IPS-11a (cell line): ENCODE measurements at regions not wholly inside any gene's neighbourhood (a gene's known extent, or its start where the extent isn't known, plus 50 kb on each side); places are given as distances from the start of the nearest gene placed in this dataset.
"Not testable (repeated sequence)": the region's sequence is repeated elsewhere in the genome, so short reads cannot be mapped to it uniquely, and the experiment has no call there.

Experiments used
- H3K4me3 ChIP-seq: one replicate; pipeline ENCODE4 v1.5.1; 2013; ENCODE audit warnings: low read depth, low read length, control low read depth

- no peak overlapping the region for H3K4me3 ChIP-seq
Observed at GRCh38 chr5:87661784-87662566, 249.2 kb upstream of the CCNH start.

GRCh38 chr5:87653242-87653641 lies 240.5 kb upstream of the CCNH start:
- no peak overlapping the region for H3K4me3 ChIP-seq

- no peak overlapping the region for H3K4me3 ChIP-seq
Observed at GRCh38 chr5:87650284-87650683, 237.6 kb upstream of the CCNH start.

GRCh38 chr5:87649455-87649854 lies 236.7 kb upstream of the CCNH start:
- H3K4me3 ChIP-seq = no peak overlapping the region

GRCh38 chr5:87645224-87645623 lies 232.5 kb upstream of the CCNH start:
- no peak overlapping the region for H3K4me3 ChIP-seq

GRCh38 chr5:87640902-87641301 lies 228.2 kb upstream of the CCNH start:
- no peak overlapping the region for H3K4me3 ChIP-seq

- no peak overlapping the region for H3K4me3 ChIP-seq
Observed at GRCh38 chr5:87627363-87627762, 214.6 kb upstream of the CCNH start.

- no peak overlapping the region for H3K4me3 ChIP-seq
Observed at GRCh38 chr5:87608385-87608784, 195.7 kb upstream of the CCNH start.

GRCh38 chr5:87605663-87606062 lies 192.9 kb upstream of the CCNH start:
- no peak overlapping the region for H3K4me3 ChIP-seq

GRCh38 chr5:87599778-87600177 lies 187.0 kb upstream of the CCNH start:
- no peak overlapping the region for H3K4me3 ChIP-seq

GRCh38 chr5:87598460-87598859 lies 185.7 kb upstream of the CCNH start:
- no peak overlapping the region for H3K4me3 ChIP-seq

GRCh38 chr5:87594566-87594965 lies 181.8 kb upstream of the CCNH start:
- no peak overlapping the region for H3K4me3 ChIP-seq

- H3K4me3 ChIP-seq = no peak overlapping the region
Observed at GRCh38 chr5:87589587-87589986, 176.9 kb upstream of the CCNH start.

GRCh38 chr5:87588316-87588715 lies 175.6 kb upstream of the CCNH start:
- H3K4me3 ChIP-seq = no peak overlapping the region

- H3K4me3 ChIP-seq = not testable (repeated sequence)
Observed at GRCh38 chr5:87583704-87584103, 171.0 kb upstream of the CCNH start.

GRCh38 chr5:87582149-87582548 lies 169.4 kb upstream of the CCNH start:
- H3K4me3 ChIP-seq = no peak overlapping the region

GRCh38 chr5:87581661-87582060 lies 168.9 kb upstream of the CCNH start:
- no peak overlapping the region for H3K4me3 ChIP-seq

GRCh38 chr5:87579678-87580077 lies 166.9 kb upstream of the CCNH start:
- H3K4me3 ChIP-seq = no peak overlapping the region

- H3K4me3 ChIP-seq = no peak overlapping the region
Observed at GRCh38 chr5:87576867-87577266, 164.1 kb upstream of the CCNH start.

GRCh38 chr5:87576306-87576705 lies 163.6 kb upstream of the CCNH start:
- not testable (repeated sequence) for H3K4me3 ChIP-seq

- no peak overlapping the region for H3K4me3 ChIP-seq
Observed at GRCh38 chr5:87574106-87574505, 161.4 kb upstream of the CCNH start.

- H3K4me3 ChIP-seq = no peak overlapping the region
Observed at GRCh38 chr5:87572611-87573010, 159.9 kb upstream of the CCNH start.

- no peak overlapping the region for H3K4me3 ChIP-seq
Observed at GRCh38 chr5:87572090-87572489, 159.4 kb upstream of the CCNH start.
